ENCODE measurements at regions not wholly inside any gene's neighbourhood (a gene's known extent, or its start where the extent isn't known, plus 50 kb on each side); places are given as distances from the start of the nearest gene placed in this dataset.

GRCh38 chr10:30111340-30112022 is 52.1 kb upstream of the JCAD start:
- DNase-seq (ENCODE audit: insufficient read length, low spot score) = no peak
- no peak for FAIRE-seq
- no peak for TF ChIP-seq POLR2A (IDR thresholded peaks at IDR 0.05; ENCODE audit: low read depth, low read length)

All from H54 (cell line).